Peyer's patch (tissue), 4 donors: ENCODE measurements at regions not wholly inside any gene's neighbourhood (a gene's known extent, or its start where the extent isn't known, plus 50 kb on each side); places are given as distances from the start of the nearest gene placed in this dataset.

ENCODE experiments used
- POLR2A ChIP-seq, 2 donors: fragments of 450-650 bp; IDR thresholded peaks; one replicate each; pipeline ENCODE4 v1.5.1; 2017; ENCODE audit warnings: antibody characterized with exemption in 2 of 2, mild to moderate bottlenecking in 2 of 2, moderate library complexity in 2 of 2
- TF ChIP-seq, protein P1 (sequence below), 6 experiments: fragments of 450-650 bp in 4 of 6; fragments of 200-600 bp in 2 of 6; sonication (generic) in 1 of 6; IDR thresholded peaks; one replicate each; pipeline ENCODE4 v1.5.1; 2017 to 2019; ENCODE audit warnings: antibody characterized with exemption in 6 of 6, mild to moderate bottlenecking in 3 of 6, moderate library complexity in 1 of 6

DNA sequence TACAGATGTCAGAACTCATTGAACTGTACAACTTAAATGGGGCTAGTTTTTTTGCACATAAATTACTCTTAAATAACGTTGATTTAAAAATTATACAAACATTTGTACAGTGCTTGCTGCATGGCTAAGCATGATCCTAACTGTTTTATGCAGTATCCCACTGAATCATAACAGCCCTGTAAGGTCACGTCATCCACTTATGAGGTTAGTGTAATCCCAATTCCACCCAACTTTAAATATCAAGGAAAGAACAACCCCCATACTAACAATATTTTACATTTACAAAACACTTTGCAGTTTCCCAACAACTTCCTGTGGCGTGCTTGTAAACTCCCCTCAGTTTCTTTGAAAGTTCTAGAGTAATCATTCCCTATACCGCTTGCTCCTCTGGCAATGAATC, 190.1 kb upstream of the SALL1 start:
- TF ChIP-seq, protein P1, sequence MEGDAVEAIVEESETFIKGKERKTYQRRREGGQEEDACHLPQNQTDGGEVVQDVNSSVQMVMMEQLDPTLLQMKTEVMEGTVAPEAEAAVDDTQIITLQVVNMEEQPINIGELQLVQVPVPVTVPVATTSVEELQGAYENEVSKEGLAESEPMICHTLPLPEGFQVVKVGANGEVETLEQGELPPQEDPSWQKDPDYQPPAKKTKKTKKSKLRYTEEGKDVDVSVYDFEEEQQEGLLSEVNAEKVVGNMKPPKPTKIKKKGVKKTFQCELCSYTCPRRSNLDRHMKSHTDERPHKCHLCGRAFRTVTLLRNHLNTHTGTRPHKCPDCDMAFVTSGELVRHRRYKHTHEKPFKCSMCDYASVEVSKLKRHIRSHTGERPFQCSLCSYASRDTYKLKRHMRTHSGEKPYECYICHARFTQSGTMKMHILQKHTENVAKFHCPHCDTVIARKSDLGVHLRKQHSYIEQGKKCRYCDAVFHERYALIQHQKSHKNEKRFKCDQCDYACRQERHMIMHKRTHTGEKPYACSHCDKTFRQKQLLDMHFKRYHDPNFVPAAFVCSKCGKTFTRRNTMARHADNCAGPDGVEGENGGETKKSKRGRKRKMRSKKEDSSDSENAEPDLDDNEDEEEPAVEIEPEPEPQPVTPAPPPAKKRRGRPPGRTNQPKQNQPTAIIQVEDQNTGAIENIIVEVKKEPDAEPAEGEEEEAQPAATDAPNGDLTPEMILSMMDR (IDR thresholded peaks at IDR 0.05) = no peak
- no peak for TF ChIP-seq POLR2A (IDR thresholded peaks at IDR 0.05)
